GM18868 (cell line): ENCODE measurements at regions not wholly inside any gene's neighbourhood (a gene's known extent, or its start where the extent isn't known, plus 50 kb on each side); places are given as distances from the start of the nearest gene placed in this dataset.
A peak's percentile ranks its signal among the peaks of the same experiment; 100 is the strongest.

Source experiments
- ATAC-seq: cut with Tn5 transposase; IDR thresholded peaks from one replicate; pipeline ENCODE4 v1.9.1; 2021; ENCODE audit warnings: mild to moderate bottlenecking, moderate library complexity; ENCODE audit not compliant: unreplicated experiment

DNA sequence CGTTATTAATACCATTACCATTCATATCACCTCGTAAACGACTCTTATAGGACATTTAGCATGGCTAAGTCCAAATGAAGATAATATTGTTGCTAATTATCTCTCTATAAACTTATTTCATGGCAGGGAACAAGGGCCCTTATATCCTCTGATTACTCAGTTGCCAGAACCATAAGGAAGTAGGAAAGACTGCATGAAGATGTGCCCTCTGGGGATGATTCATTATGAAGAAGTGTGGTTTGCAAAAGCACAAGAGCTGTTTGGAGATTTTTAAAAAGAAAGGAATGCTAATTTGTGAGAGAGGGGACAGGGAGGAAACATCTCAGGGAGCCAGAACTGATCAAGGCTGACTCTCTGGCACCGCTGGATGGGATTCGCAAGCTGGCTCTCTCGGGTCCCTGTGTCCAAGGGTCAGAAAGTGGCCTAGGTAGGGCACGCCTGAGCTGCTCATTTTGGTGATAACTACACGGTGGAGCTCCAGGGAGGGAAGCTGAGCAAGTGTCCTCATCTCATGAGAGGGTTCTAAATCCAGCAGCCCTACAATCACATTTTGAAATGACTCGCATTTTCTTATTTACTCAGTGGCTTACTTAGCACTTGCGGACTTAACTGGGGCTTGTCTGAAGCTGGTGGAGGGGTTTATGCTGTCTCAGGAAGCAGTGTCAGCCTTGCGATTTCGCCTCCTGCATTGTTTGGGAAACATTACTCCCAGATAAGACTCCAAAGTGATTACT is 136.8 kb downstream of the C5orf15 start:
- ATAC-seq: no peak

DNA sequence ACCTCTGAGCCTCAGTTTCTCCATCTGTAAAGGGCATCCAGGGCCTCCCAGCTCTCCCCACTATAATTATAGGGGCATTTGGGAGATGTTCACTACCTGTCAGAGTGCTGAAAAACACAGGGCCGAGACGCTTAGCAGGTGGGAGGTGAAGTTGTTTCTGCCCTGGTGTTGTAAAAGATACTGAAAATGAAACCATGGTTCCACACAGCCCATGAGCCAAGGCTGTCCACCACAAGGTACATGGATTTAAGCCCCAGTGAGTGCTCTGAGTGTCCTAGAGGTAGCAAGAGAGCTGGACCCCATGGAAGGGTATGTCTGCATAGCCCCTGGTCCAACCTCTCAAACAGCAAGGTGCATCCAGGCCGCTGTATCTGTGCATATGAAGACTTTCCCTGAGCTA is 137.5 kb downstream of the C5orf15 start:
- no peak for ATAC-seq

DNA sequence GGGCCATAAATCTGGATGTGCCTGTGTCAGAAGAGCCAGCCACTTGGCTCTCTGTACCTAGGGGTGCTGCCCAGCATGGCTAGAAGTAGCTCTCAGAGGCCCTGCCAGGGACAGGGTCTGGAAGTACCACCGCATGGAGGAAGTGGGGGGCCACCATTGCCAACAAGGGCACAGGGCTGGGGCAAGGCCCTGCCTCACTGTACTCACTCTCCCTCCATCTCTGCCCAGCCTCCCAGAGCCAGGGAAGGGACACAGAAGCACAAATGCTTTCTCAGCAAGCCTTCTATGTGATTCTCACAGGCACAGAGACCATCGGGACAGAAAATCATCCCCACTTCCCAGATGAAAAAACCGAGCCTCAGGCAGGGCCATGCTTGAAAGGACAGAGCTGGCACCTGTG is 138.1 kb downstream of the C5orf15 start:
- no peak for ATAC-seq

GRCh38 chr5:133829786-133830185 is 138.6 kb downstream of the C5orf15 start:
- ATAC-seq: no peak

DNA sequence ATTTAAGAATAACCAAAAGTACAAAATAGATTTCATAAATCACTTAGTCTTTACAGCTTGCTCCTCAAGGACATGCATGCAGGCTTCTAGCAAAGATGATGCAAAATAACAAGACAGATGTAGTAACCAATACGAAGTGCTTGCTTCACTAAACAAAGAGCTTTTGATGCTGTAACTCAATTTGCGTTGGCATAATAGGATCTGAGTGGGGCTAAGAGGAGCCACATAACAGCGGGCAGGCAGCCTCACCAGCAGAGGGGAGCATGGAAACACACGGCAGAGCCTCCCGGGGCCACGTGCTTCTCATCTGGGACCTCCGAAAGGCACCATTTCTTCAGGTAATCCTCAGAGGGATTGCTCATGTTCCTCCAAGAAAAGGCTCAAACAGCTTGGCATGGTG is 139.7 kb downstream of the C5orf15 start:
- no peak for ATAC-seq

GRCh38 chr5:133827830-133828229 is 140.6 kb downstream of the C5orf15 start:
- ATAC-seq: no peak

DNA sequence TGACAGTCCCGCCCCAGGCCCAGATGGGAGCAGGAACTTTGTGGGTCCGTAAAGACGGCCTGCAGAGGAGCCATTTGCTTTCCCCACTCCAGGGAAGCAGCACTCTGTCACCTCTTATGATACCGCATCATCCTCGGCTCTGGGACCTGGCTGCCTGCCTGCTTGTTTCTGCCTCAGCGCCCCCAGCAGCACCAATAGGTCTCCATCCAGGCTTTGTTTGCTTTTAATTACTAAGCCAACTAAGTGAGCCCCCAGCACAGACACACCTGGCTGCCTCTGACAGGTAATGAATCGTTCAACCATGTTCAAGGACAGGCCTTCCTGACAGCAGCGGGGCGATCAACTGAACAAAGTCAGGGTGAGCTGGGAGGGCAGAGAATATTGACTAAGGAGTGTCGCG is 141.4 kb downstream of the C5orf15 start:
- no peak for ATAC-seq

- ATAC-seq: no peak
Measured at GRCh38 chr5:133825631-133826289, 142.7 kb downstream of the C5orf15 start.

GRCh38 chr5:133824661-133825254 is 143.7 kb downstream of the C5orf15 start:
- ATAC-seq: peak; percentile 86

DNA sequence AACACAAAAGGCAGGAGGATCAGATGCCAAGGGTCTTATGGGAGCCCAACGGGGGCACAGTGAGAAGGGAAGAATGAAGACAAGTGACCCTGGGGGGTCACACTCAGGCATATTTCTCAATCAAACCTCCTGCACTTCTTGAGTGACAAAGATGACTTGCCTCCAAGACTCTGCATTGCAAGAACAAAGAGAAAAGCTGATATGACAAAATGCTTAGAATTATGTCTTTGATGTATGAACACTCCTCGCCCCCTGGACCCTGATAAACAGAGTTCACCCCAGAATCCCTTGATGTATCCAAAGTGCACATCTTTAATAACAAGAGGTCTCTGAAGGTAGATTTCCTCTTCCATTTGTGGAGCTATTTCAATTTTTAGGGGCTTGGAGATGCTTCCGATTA is 146.5 kb downstream of the C5orf15 start:
- ATAC-seq: no peak

GRCh38 chr5:133821311-133821741 is 147.1 kb downstream of the C5orf15 start:
- ATAC-seq: no peak

DNA sequence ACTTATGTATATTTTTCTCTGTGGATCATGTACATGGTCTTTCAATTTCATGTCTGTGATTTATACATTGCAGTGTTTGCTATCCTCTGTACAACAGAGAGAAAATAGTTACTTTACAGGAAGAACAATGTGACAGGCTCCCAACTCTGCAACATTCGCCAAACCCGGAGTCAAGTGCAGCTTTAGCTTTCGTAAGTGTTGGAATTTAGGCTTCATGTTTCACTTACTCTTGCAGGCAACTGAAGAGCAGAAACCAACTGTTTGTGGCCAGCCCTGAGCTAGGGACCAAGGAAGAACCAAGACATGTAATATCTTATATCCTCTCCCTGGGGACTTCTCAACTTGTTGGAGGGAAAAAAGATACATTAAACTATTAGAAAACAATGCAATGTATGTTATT is 147.9 kb downstream of the C5orf15 start:
- no peak for ATAC-seq

DNA sequence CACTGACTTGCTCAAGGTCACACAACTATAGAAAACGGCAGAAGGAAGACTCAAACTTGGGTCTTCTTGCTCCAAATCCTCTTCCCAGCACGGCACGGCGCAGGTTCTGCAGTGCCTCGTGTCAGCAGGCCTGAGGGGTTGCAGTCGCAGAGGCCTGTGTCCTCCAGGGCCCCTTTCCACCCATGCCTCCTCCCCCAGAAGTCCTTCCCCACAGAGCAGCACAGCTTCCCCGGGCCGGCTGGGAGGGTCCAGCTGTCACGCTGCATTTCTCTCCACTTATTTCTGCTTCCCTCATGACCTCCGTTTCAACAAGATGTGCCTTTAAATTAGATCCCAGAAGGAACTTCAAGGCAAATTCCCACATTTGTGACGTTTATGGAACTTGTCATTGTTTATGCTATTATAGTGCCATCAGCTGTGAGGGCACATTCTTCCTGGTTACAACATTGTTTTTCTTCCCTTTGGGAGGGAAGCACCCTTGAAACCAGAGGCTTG is 148.4 kb downstream of the C5orf15 start:
- ATAC-seq: no peak

DNA sequence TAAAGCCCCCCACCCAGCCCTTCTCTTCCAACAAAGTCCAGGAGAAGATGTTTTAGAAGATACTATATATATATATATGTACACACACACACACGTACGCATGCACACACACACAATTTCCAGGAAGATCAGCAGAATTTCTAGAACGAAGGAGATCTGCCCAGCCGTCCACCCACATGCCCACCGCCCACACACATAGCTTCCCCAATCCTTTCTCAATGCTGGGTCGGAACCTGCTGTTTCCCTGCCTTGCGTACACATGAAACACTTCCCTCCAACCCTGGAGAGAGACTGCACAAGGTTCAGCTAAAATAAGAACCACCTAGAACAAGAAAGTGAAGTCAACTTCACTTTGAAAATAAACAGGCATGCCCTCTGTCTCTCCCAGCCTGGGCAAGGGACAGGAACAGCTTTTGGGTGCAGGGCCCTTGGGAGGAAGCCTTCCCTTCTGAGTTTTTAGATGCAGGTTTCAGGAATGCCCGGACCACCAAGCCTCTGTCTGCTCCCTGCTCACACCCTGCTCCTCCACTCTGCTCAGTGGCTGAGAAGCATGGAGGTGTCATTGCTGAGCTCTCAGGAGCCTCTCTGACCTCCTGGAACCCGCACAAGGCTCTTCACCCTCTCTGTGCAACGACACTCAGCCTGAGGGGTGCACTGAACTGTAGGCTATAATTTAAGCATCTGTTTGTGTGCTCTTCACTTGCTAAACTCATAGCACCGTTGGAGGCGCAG is 149.4 kb downstream of the C5orf15 start:
- ATAC-seq: no peak

- no peak for ATAC-seq
Measured at GRCh38 chr5:133818031-133818431, 150.4 kb downstream of the C5orf15 start.

DNA sequence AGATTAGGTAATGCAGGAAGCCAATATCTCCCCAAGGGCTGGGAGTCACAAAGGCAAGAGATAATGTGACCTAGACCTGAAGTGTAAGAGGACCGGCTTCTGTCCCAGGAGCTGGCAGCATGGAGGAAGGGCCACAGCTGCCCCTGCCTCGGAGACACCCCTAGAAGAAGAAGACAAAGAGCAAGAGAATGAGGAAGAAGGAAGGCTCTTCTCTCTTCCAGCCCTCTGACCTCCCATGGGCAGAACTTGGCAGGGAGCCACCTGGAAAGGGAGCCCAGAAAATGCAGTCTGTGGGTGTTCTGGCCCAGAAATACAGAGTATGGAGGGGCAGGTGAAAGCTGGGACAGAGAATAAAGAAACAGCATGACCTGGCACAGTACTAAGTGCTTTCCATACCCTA is 151.0 kb downstream of the C5orf15 start:
- ATAC-seq: no peak

DNA sequence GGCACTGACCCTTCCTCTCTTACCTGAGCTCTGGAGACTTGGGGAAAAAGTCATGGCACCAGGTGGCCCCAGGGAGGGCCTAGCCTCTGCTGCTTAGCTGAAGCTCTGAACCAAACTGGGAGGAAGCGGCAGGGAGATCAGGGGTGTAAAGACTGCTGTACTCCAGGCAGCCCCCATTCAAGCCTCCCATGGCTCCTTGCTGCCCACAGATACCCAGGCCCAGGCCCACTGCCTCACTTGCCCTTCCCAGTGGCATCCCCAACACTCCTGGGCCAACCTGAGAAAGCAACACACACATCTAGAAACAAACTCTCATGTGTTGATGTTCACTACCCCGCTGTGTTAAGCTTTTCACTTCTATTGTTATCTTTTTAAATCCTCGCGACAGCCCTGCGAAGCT is 151.6 kb downstream of the C5orf15 start:
- ATAC-seq: no peak

GRCh38 chr5:133814152-133814551 is 154.3 kb downstream of the C5orf15 start:
- ATAC-seq: no peak

DNA sequence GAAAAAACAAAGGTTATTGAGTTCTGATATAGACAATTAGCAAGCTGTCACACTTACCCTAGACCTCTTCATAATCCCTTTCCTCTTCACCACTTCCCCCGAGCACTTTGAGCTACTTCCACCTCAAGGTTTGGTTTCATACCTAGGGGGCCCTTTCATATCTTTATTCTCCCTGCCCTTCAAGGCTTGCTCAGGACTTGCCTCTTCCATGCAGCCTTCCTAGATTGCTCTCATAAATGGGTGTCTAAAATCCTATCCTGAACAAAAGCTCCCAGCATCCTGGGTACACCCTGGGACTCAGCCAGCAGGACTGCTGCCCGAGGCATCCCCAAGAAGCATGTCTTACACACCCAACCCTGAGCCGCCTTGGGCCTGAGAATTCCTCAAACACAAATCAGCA is 157.3 kb downstream of the C5orf15 start:
- ATAC-seq: no peak

GRCh38 chr5:133809801-133810200 is 158.6 kb downstream of the C5orf15 start:
- no peak for ATAC-seq

- no peak for ATAC-seq
Measured at GRCh38 chr5:133807348-133807747, 161.1 kb downstream of the C5orf15 start.
